GM23338 (cell line): ENCODE measurements at regions not wholly inside any gene's neighbourhood (a gene's known extent, or its start where the extent isn't known, plus 50 kb on each side); places are given as distances from the start of the nearest gene placed in this dataset.

Source experiments
- ATAC-seq: fragments of 200-7000 bp; cut with Tn5 transposase; 3 replicates; pipeline ENCODE4 v1.9.1; 2020
- DNase-seq: peaks from one replicate; pipeline ENCODE4 v3.0.0-alpha.2; 2015; ENCODE audit warnings: low spot score
- H2AFZ ChIP-seq: fragments of 200-600 bp; sonication (generic); 2 replicates; pipeline ENCODE4 v1.8.0; 2016; ENCODE audit warnings: antibody characterized with exemption, mild to moderate bottlenecking, moderate library complexity
- H3F3A ChIP-seq: fragments of 200-600 bp; sonication (generic); replicated peaks from 2 replicates; pipeline ENCODE4 v1.8.0; 2017; ENCODE audit warnings: antibody characterized with exemption, mixed run types, low read depth
- H3K27ac ChIP-seq: fragments of 200-600 bp; sonication (generic); 2 replicates; pipeline ENCODE4 v1.6.1; 2016; ENCODE audit warnings: low read depth
- H3K27me3 ChIP-seq: fragments of 200-600 bp; sonication (generic); 2 replicates; pipeline ENCODE4 v1.8.0; 2016; ENCODE audit warnings: mild to moderate bottlenecking, mixed run types, moderate library complexity; ENCODE audit not compliant: insufficient read depth
- H3K36me3 ChIP-seq: fragments of 200-600 bp; sonication (generic); 2 replicates; pipeline ENCODE4 v1.8.0; 2016; ENCODE audit warnings: mild to moderate bottlenecking; ENCODE audit not compliant: insufficient read depth
- H3K4me1 ChIP-seq: fragments of 200-600 bp; sonication (generic); 2 replicates; pipeline ENCODE4 v1.8.0; 2016; ENCODE audit warnings: mild to moderate bottlenecking, moderate library complexity; ENCODE audit not compliant: insufficient read depth
- H3K4me2 ChIP-seq: fragments of 200-600 bp; sonication (generic); 2 replicates; pipeline ENCODE4 v1.7.1; 2017; ENCODE audit warnings: mixed run types
- H3K4me3 ChIP-seq: fragments of 200-600 bp; sonication (generic); 2 replicates; pipeline ENCODE4 v1.6.1; 2016; ENCODE audit warnings: mixed run types
- H3K79me2 ChIP-seq: fragments of 200-600 bp; sonication (generic); replicated peaks from 2 replicates; pipeline ENCODE4 v1.8.0; 2017; ENCODE audit warnings: mild to moderate bottlenecking; ENCODE audit not compliant: insufficient read depth
- H3K9me2 ChIP-seq: fragments of 200-600 bp; sonication (generic); 2 replicates; pipeline ENCODE4 v1.8.0; 2017; ENCODE audit not compliant: insufficient read depth
- H4K20me1 ChIP-seq: fragments of 200-600 bp; sonication (generic); replicated peaks from 2 replicates; pipeline ENCODE4 v1.8.0; 2017; ENCODE audit warnings: mild to moderate bottlenecking; ENCODE audit not compliant: insufficient read depth
- H3K27ac Mint-ChIP-seq: 2 replicates; pipeline ENCODE4 v1.8.0; 2020; ENCODE audit warnings: inconsistent platforms, mild to moderate bottlenecking, moderate library complexity, mixed read lengths
- H3K27me3 Mint-ChIP-seq: 3 replicates; pipeline ENCODE4 v1.8.0; 2022; ENCODE audit warnings: low read depth, mild to moderate bottlenecking, moderate library complexity, mixed read lengths, inconsistent platforms; ENCODE audit not compliant: insufficient read depth, poor library complexity
- H3K36me3 Mint-ChIP-seq: 3 replicates; pipeline ENCODE4 v1.8.0; 2021; ENCODE audit warnings: low read depth, mild to moderate bottlenecking, inconsistent platforms, moderate library complexity, mixed read lengths
- H3K4me1 Mint-ChIP-seq: 3 replicates; pipeline ENCODE4 v1.8.0; 2020; ENCODE audit warnings: mild to moderate bottlenecking, inconsistent platforms, mixed read lengths
- H3K4me3 Mint-ChIP-seq: 3 replicates; pipeline ENCODE4 v1.8.0; 2021; ENCODE audit warnings: moderate library complexity, mild to moderate bottlenecking, inconsistent platforms, mixed read lengths
- H3K9me3 Mint-ChIP-seq: 3 replicates; pipeline ENCODE4 v1.8.0; 2020; ENCODE audit warnings: moderate library complexity, mild to moderate bottlenecking, inconsistent platforms, mixed read lengths
- CREB1 ChIP-seq: fragments of 250-450 bp; sonication (Bioruptor Pico); IDR thresholded peaks from 2 replicates; pipeline ENCODE4 v1.5.0; 2020; ENCODE audit warnings: low read depth, mild to moderate bottlenecking, moderate library complexity
- ETS1 ChIP-seq: IDR thresholded peaks from 2 replicates; pipeline ENCODE4 v1.6.1; 2016; ENCODE audit warnings: antibody characterized with exemption
- EZH2 ChIP-seq: fragments of 200-600 bp; sonication (generic); IDR thresholded peaks from one replicate; pipeline ENCODE4 v1.8.0; 2017; ENCODE audit warnings: antibody characterized with exemption, mild to moderate bottlenecking, low read depth; ENCODE audit not compliant: unreplicated experiment
- EZH2phosphoT487 ChIP-seq: fragments of 200-600 bp; sonication (generic); IDR thresholded peaks from one replicate; pipeline ENCODE4 v1.8.1; 2018; ENCODE audit warnings: antibody characterized with exemption; ENCODE audit not compliant: unreplicated experiment
- NANOG ChIP-seq: IDR thresholded peaks from 2 replicates; pipeline ENCODE4 v1.6.1; 2016; ENCODE audit warnings: antibody characterized with exemption, borderline replicate concordance
- REST ChIP-seq: IDR thresholded peaks from one replicate; pipeline ENCODE4 v1.6.1; 2018; ENCODE audit warnings: antibody characterized with exemption; ENCODE audit not compliant: unreplicated experiment
- ZNF114 ChIP-seq: fragments of 250-450 bp; sonication (Bioruptor Pico); IDR thresholded peaks from 2 replicates; pipeline ENCODE4 v1.5.0; 2020; ENCODE audit warnings: mild to moderate bottlenecking, moderate library complexity

GRCh38 chr2:231865222-231865621, 61.0 kb downstream of the NPPC start (continued):
- no peak for TF ChIP-seq ETS1
- no peak for TF ChIP-seq REST
- no peak for TF ChIP-seq CREB1 (CRISPR knock-in tag)
- no peak for TF ChIP-seq NANOG
- no peak for TF ChIP-seq EZH2phosphoT487
- TF ChIP-seq EZH2: no peak
- TF ChIP-seq ZNF114 (CRISPR knock-in tag): no peak

GRCh38 chr2:231862071-231862470, 64.1 kb downstream of the NPPC start:
- H3K36me3 Mint-ChIP-seq: no peaks in the 10 kb centered on the region
- peaks cover 9% of the 10 kb centered on the region for H3K27me3 Mint-ChIP-seq
- Histone ChIP-seq H3K4me1 (no peaks in the 10 kb centered on the region), H3K4me3 (no peak overlapping the region), H4K20me1 (no peaks in the 10 kb centered on the region), H2AFZ (0 out of 2 replicates have a peak overlapping the region, but pooled peaks have one; percentile 76), H3K27ac (no peak overlapping the region), H3F3A (no peaks in the 10 kb centered on the region), H3K4me2 (no peak overlapping the region), H3K9me2 (peaks cover 5% of the 10 kb centered on the region; the same call in 1 of the 2 replicates), H3K27me3 (no peaks in the 10 kb centered on the region), H3K36me3 (no peaks in the 10 kb centered on the region), H3K79me2 (no peaks in the 10 kb centered on the region)
- peaks cover 14% of the 10 kb centered on the region for H3K9me3 Mint-ChIP-seq
- no peaks in the 10 kb centered on the region for H3K4me1 Mint-ChIP-seq
- no peak overlapping the region for H3K4me3 Mint-ChIP-seq
- DNase-seq (no peak), ATAC-seq (no peak)
- no peak for TF ChIP-seq ETS1
- no peak overlapping the region for H3K27ac Mint-ChIP-seq
